Activated effector memory CD4-positive, alpha-beta T cell treated with anti-CD3 and anti-CD28 coated beads, Interleukin-2, amount 50 U/mL, for 16 hours (primary cell): ENCODE measurements at regions not wholly inside any gene's neighbourhood (a gene's known extent, or its start where the extent isn't known, plus 50 kb on each side); places are given as distances from the start of the nearest gene placed in this dataset.

Experiments used
- DNase-seq: peaks from one replicate; pipeline ENCODE4 v3.0.0-alpha.2; 2020

- no peak for DNase-seq
These were observed 837.6 kb downstream of the MAFB start for GRCh38 chr20:39851459-39851858.

- DNase-seq: no peak
These were observed 838.2 kb downstream of the MAFB start for GRCh38 chr20:39850821-39851330.

GRCh38 chr20:39850246-39850645 is 838.8 kb downstream of the MAFB start:
- DNase-seq: no peak

- DNase-seq: no peak
These were observed 839.4 kb downstream of the MAFB start for GRCh38 chr20:39849664-39850063.

- no peak for DNase-seq
These were observed 839.9 kb downstream of the MAFB start for GRCh38 chr20:39849171-39849570.

GRCh38 chr20:39839399-39840119 is 849.5 kb downstream of the MAFB start:
- DNase-seq: no peak

- DNase-seq: no peak
These were observed 851.5 kb downstream of the MAFB start for GRCh38 chr20:39837561-39837960.

GRCh38 chr20:39835130-39835842 is 853.8 kb downstream of the MAFB start:
- no peak for DNase-seq

- no peak for DNase-seq
These were observed 858.1 kb downstream of the MAFB start for GRCh38 chr20:39830903-39831302.

- no peak for DNase-seq
These were observed 859.4 kb downstream of the MAFB start for GRCh38 chr20:39829661-39830060.

GRCh38 chr20:39829256-39829655 is 859.8 kb downstream of the MAFB start:
- no peak for DNase-seq

GRCh38 chr20:39825950-39826349 is 863.1 kb downstream of the MAFB start:
- no peak for DNase-seq

- DNase-seq: no peak
These were observed 863.4 kb downstream of the DHX35 start for GRCh38 chr20:39825524-39825923.

GRCh38 chr20:39823224-39823623 is 861.1 kb downstream of the DHX35 start:
- no peak for DNase-seq

GRCh38 chr20:39822667-39823066 is 860.5 kb downstream of the DHX35 start:
- no peak for DNase-seq

GRCh38 chr20:39813190-39813829 is 851.2 kb downstream of the DHX35 start:
- no peak for DNase-seq

- no peak for DNase-seq
These were observed 850.0 kb downstream of the DHX35 start for GRCh38 chr20:39812116-39812515.

GRCh38 chr20:39810309-39810708 is 848.2 kb downstream of the DHX35 start:
- DNase-seq: no peak

- DNase-seq: no peak
These were observed 846.5 kb downstream of the DHX35 start for GRCh38 chr20:39808613-39809012.

GRCh38 chr20:39800548-39800947 is 838.4 kb downstream of the DHX35 start:
- DNase-seq: no peak

- no peak for DNase-seq
These were observed 838.0 kb downstream of the DHX35 start for GRCh38 chr20:39800111-39800510.

- DNase-seq: no peak
These were observed 837.3 kb downstream of the DHX35 start for GRCh38 chr20:39799366-39799965.
